ENCODE measurements at regions not wholly inside any gene's neighbourhood (a gene's known extent, or its start where the extent isn't known, plus 50 kb on each side); places are given as distances from the start of the nearest gene placed in this dataset.

- Histone ChIP-seq H3K36me3 (ENCODE audit: insufficient read depth, low read length) (no peaks in the 10 kb centered on the region), H3K9me3 (ENCODE audit: low read length) (no peaks in the 10 kb centered on the region), H3K4me1 (ENCODE audit: insufficient read depth, low read length) (no peaks in the 10 kb centered on the region), H3K27me3 (ENCODE audit: insufficient read depth, low read length) (no peaks in the 10 kb centered on the region), H2AFZ (ENCODE audit: low read depth, low read length) (no peak overlapping the region), H3K4me3 (ENCODE audit: low read length) (no peak overlapping the region)
Observed at GRCh38 chr12:126843915-126844669, 1422.9 kb upstream of the TMEM132C start.

GRCh38 chr12:126847005-126847629, 1419.9 kb upstream of the TMEM132C start:
- Histone ChIP-seq H3K4me3 (ENCODE audit: low read length) (no peak overlapping the region), H3K4me1 (ENCODE audit: insufficient read depth, low read length) (no peaks in the 10 kb centered on the region), H3K36me3 (ENCODE audit: insufficient read depth, low read length) (no peaks in the 10 kb centered on the region), H3K27me3 (ENCODE audit: insufficient read depth, low read length) (no peaks in the 10 kb centered on the region), H2AFZ (ENCODE audit: low read depth, low read length) (no peak overlapping the region), H3K9me3 (ENCODE audit: low read length) (no peaks in the 10 kb centered on the region)

GRCh38 chr12:126855768-126856167, 1411.2 kb upstream of the TMEM132C start:
- Histone ChIP-seq H3K9me3 (ENCODE audit: low read length) (no peaks in the 10 kb centered on the region), H3K36me3 (ENCODE audit: insufficient read depth, low read length) (no peaks in the 10 kb centered on the region), H2AFZ (ENCODE audit: low read depth, low read length) (no peak overlapping the region)

GRCh38 chr12:126856958-126857357, 1410.0 kb upstream of the TMEM132C start:
- H3K36me3 ChIP-seq (ENCODE audit: insufficient read depth, low read length), result no peaks in the 10 kb centered on the region
- no peaks in the 10 kb centered on the region for H3K9me3 ChIP-seq (ENCODE audit: low read length)
- H2AFZ ChIP-seq (ENCODE audit: low read depth, low read length), result no peak overlapping the region
- no peaks in the 10 kb centered on the region for H3K4me1 ChIP-seq (ENCODE audit: insufficient read depth, low read length)
- H3K4me3 ChIP-seq (ENCODE audit: low read length), result no peak overlapping the region
- no peaks in the 10 kb centered on the region for H3K27me3 ChIP-seq (ENCODE audit: insufficient read depth, low read length)

More at GRCh38 chr12:126855768-126856167, 1411.2 kb upstream of the TMEM132C start:
- Histone ChIP-seq H3K4me1 (ENCODE audit: insufficient read depth, low read length) (no peaks in the 10 kb centered on the region), H3K4me3 (ENCODE audit: low read length) (no peak overlapping the region), H3K27me3 (ENCODE audit: insufficient read depth, low read length) (no peaks in the 10 kb centered on the region)

- no peak overlapping the region for H3K4me3 ChIP-seq (ENCODE audit: low read length)
- no peaks in the 10 kb centered on the region for H3K4me1 ChIP-seq (ENCODE audit: insufficient read depth, low read length)
- no peaks in the 10 kb centered on the region for H3K27me3 ChIP-seq (ENCODE audit: insufficient read depth, low read length)
- no peak overlapping the region for H2AFZ ChIP-seq (ENCODE audit: low read depth, low read length)
- H3K9me3 ChIP-seq (ENCODE audit: low read length), result no peaks in the 10 kb centered on the region
- H3K36me3 ChIP-seq (ENCODE audit: insufficient read depth, low read length), result no peaks in the 10 kb centered on the region
Observed at GRCh38 chr12:126858560-126858959, 1408.4 kb upstream of the TMEM132C start.

- no peaks in the 10 kb centered on the region for H3K4me1 ChIP-seq (ENCODE audit: insufficient read depth, low read length)
- H3K9me3 ChIP-seq (ENCODE audit: low read length), result no peaks in the 10 kb centered on the region
- no peak overlapping the region for H2AFZ ChIP-seq (ENCODE audit: low read depth, low read length)
- H3K4me3 ChIP-seq (ENCODE audit: low read length), result no peak overlapping the region
- H3K36me3 ChIP-seq (ENCODE audit: insufficient read depth, low read length), result no peaks in the 10 kb centered on the region
- H3K27me3 ChIP-seq (ENCODE audit: insufficient read depth, low read length), result no peaks in the 10 kb centered on the region
Observed at GRCh38 chr12:126860210-126860609, 1406.8 kb upstream of the TMEM132C start.

- H3K36me3 ChIP-seq (ENCODE audit: insufficient read depth, low read length), result no peaks in the 10 kb centered on the region
- no peak overlapping the region for H3K4me3 ChIP-seq (ENCODE audit: low read length)
- H3K9me3 ChIP-seq (ENCODE audit: low read length), result no peaks in the 10 kb centered on the region
- no peak overlapping the region for H2AFZ ChIP-seq (ENCODE audit: low read depth, low read length)
- H3K27me3 ChIP-seq (ENCODE audit: insufficient read depth, low read length), result no peaks in the 10 kb centered on the region
- H3K4me1 ChIP-seq (ENCODE audit: insufficient read depth, low read length), result no peaks in the 10 kb centered on the region
Observed at GRCh38 chr12:126862500-126862899, 1404.5 kb upstream of the TMEM132C start.

- Histone ChIP-seq H2AFZ (ENCODE audit: low read depth, low read length) (no peak overlapping the region), H3K36me3 (ENCODE audit: insufficient read depth, low read length) (no peaks in the 10 kb centered on the region), H3K9me3 (ENCODE audit: low read length) (no peaks in the 10 kb centered on the region), H3K27me3 (ENCODE audit: insufficient read depth, low read length) (no peaks in the 10 kb centered on the region), H3K4me3 (ENCODE audit: low read length) (no peak overlapping the region), H3K4me1 (ENCODE audit: insufficient read depth, low read length) (no peaks in the 10 kb centered on the region)
Observed at GRCh38 chr12:126869644-126870043, 1397.3 kb upstream of the TMEM132C start.

- Histone ChIP-seq H3K27me3 (ENCODE audit: insufficient read depth, low read length) (no peaks in the 10 kb centered on the region), H3K9me3 (ENCODE audit: low read length) (no peaks in the 10 kb centered on the region), H2AFZ (ENCODE audit: low read depth, low read length) (no peak overlapping the region), H3K36me3 (ENCODE audit: insufficient read depth, low read length) (no peaks in the 10 kb centered on the region), H3K4me1 (ENCODE audit: insufficient read depth, low read length) (no peaks in the 10 kb centered on the region), H3K4me3 (ENCODE audit: low read length) (no peak overlapping the region)
Observed at GRCh38 chr12:126873701-126874100, 1393.3 kb upstream of the TMEM132C start.

GRCh38 chr12:126874427-126875026, 1392.4 kb upstream of the TMEM132C start:
- Histone ChIP-seq H3K27me3 (ENCODE audit: insufficient read depth, low read length) (no peaks in the 10 kb centered on the region), H3K4me1 (ENCODE audit: insufficient read depth, low read length) (no peaks in the 10 kb centered on the region), H2AFZ (ENCODE audit: low read depth, low read length) (no peak overlapping the region), H3K9me3 (ENCODE audit: low read length) (no peaks in the 10 kb centered on the region), H3K4me3 (ENCODE audit: low read length) (no peak overlapping the region), H3K36me3 (ENCODE audit: insufficient read depth, low read length) (no peaks in the 10 kb centered on the region)

GRCh38 chr12:126879842-126880241, 1387.1 kb upstream of the TMEM132C start:
- H2AFZ ChIP-seq (ENCODE audit: low read depth, low read length), result no peak overlapping the region
- H3K4me1 ChIP-seq (ENCODE audit: insufficient read depth, low read length), result no peaks in the 10 kb centered on the region
- no peaks in the 10 kb centered on the region for H3K27me3 ChIP-seq (ENCODE audit: insufficient read depth, low read length)
- no peaks in the 10 kb centered on the region for H3K36me3 ChIP-seq (ENCODE audit: insufficient read depth, low read length)
- H3K9me3 ChIP-seq (ENCODE audit: low read length), result no peaks in the 10 kb centered on the region
- no peak overlapping the region for H3K4me3 ChIP-seq (ENCODE audit: low read length)

GRCh38 chr12:126883697-126884096, 1383.3 kb upstream of the TMEM132C start:
- no peaks in the 10 kb centered on the region for H3K36me3 ChIP-seq (ENCODE audit: insufficient read depth, low read length)
- no peak overlapping the region for H3K4me3 ChIP-seq (ENCODE audit: low read length)

GRCh38 chr12:126889501-126889900, 1377.5 kb upstream of the TMEM132C start:
- Histone ChIP-seq H2AFZ (ENCODE audit: low read depth, low read length) (no peak overlapping the region), H3K4me3 (ENCODE audit: low read length) (no peak overlapping the region), H3K27me3 (ENCODE audit: insufficient read depth, low read length) (no peaks in the 10 kb centered on the region), H3K4me1 (ENCODE audit: insufficient read depth, low read length) (no peaks in the 10 kb centered on the region), H3K36me3 (ENCODE audit: insufficient read depth, low read length) (no peaks in the 10 kb centered on the region), H3K9me3 (ENCODE audit: low read length) (no peaks in the 10 kb centered on the region)

More at GRCh38 chr12:126883697-126884096, 1383.3 kb upstream of the TMEM132C start:
- Histone ChIP-seq H3K4me1 (ENCODE audit: insufficient read depth, low read length) (no peaks in the 10 kb centered on the region), H3K27me3 (ENCODE audit: insufficient read depth, low read length) (no peaks in the 10 kb centered on the region), H3K9me3 (ENCODE audit: low read length) (no peaks in the 10 kb centered on the region), H2AFZ (ENCODE audit: low read depth, low read length) (no peak overlapping the region)
